ENCODE measurements at regions not wholly inside any gene's neighbourhood (a gene's known extent, or its start where the extent isn't known, plus 50 kb on each side); places are given as distances from the start of the nearest gene placed in this dataset.

DNA sequence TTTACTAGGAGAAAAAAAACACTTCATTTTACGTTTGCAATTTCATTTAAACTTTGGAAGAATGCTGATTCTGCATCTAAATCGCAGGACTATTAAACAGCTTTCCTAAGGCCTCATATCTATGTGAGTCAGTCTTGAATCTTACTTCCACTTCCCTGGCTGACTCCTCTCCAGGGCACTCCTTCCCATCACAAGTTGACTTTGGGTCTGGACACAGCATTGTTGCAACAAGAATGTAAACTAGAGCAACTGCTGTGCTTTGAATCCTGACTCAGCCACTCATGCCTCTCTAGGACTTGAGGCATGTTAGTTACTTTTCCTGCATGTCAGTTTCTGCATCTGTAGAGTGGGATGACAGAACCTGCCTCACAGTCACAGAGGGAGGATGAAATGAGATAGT, 413.8 kb downstream of the FAT4 start:
- Mint-ChIP-seq H3K27ac (no peak overlapping the region), H3K4me1 (no peaks in the 10 kb centered on the region), H3K27me3 (no peaks in the 10 kb centered on the region), H3K4me3 (no peak overlapping the region), H3K9me3 (peaks cover 3 to 4% of the 10 kb centered on the region in 2 donors), H3K36me3 (no peaks in the 10 kb centered on the region)
- DNase-seq: no peak
- no peak for ATAC-seq (replicated peaks)

DNA sequence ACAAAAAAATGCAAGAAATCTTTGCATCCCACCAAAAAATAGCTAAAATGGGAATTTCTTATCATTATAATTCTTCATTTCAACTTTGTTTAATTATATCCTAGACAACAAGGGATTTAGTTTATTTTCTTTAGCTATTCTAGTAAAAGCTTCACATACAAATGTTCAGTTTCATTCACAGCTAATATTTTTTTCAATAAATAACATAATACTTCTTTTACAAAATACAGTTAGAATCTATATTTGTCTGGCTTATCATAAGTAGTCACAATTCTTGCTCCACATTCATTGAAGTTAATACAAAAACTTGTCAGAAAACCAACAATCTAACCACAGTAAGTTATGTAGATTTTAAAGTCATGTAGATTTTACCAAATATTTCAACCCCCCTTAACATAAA, 414.4 kb downstream of the FAT4 start:
- H3K27me3 Mint-ChIP-seq: no peaks in the 10 kb centered on the region
- ATAC-seq (replicated peaks) (no peak), DNase-seq (no peak)
- no peak overlapping the region for H3K4me3 Mint-ChIP-seq
- peaks cover 3 to 4% of the 10 kb centered on the region in 2 donors for H3K9me3 Mint-ChIP-seq
- no peaks in the 10 kb centered on the region for H3K4me1 Mint-ChIP-seq
- H3K27ac Mint-ChIP-seq: no peak overlapping the region
- no peaks in the 10 kb centered on the region for H3K36me3 Mint-ChIP-seq

DNA sequence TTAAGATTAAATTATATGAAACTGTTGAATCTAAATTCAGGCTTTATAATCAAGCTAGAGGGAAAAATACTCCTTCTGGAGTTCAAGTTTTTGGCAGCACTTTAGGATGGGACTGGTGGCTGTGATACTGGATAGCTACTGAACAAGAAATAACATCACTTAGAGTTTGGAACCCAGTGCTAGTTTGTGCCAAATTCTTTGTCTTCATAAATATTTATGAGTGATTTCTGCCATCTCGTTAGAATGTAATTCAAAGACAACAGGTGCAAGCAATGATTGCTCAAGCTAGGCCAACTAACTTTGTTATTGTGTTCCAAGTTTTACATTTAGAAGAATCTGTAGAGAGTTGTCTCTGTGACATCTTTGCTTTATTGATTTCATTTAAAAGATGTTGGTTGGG, 417.9 kb downstream of the FAT4 start:
- Mint-ChIP-seq H3K9me3 (peaks cover 4 to 5% of the 10 kb centered on the region in 2 donors), H3K4me3 (no peak overlapping the region), H3K27me3 (no peaks in the 10 kb centered on the region), H3K4me1 (no peaks in the 10 kb centered on the region), H3K36me3 (no peaks in the 10 kb centered on the region), H3K27ac (no peak overlapping the region)
- DNase-seq (no peak), ATAC-seq (replicated peaks) (no peak)

DNA sequence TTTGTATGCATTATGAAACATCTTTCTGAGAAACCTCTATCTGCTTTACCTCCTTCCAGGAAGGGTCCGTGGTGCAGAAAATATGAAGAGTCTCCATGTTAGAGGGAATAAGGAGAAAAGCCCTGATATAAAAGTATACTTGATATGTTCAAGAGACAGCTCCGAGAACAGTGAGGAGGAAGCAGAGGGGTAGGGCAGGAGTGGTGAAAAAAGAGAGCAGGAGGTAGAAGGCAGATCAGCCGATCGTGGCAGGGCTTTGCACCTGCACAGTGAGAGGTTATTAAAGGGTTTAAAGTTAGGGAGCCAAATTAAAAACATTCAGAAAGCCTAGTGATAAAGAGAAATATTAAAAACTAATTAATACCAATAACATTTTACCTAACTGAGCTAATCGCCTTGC, 419.7 kb downstream of the FAT4 start:
- ATAC-seq (replicated peaks) (no peak), DNase-seq (no peak)
- Mint-ChIP-seq H3K4me1 (no peaks in the 10 kb centered on the region), H3K27me3 (no peaks in the 10 kb centered on the region), H3K4me3 (no peak overlapping the region), H3K27ac (no peak overlapping the region), H3K36me3 (no peaks in the 10 kb centered on the region), H3K9me3 (peaks cover 4 to 5% of the 10 kb centered on the region in 2 donors)

DNA sequence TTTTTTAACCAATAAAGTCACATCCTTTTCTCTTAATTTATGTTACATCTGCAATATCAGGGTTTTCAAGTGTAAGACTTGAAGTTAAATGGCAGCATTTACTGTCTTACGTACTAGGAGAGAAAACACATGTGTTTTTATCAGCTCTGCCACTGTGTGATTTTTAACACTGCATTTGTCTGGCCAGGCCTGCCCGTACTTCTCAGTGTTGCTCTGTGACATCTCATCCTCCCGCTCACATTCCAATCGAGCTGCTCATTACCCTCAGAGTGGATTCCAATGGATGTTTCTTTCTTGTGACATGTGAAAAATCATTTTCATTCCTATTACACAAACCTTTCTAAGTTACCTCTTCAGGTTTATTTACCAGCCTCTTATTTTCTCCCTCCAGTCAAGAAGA, 420.3 kb downstream of the FAT4 start:
- DNase-seq (no peak), ATAC-seq (replicated peaks) (no peak)
- Mint-ChIP-seq H3K9me3 (peaks cover 3 to 4% of the 10 kb centered on the region in 2 donors), H3K36me3 (no peaks in the 10 kb centered on the region), H3K27me3 (no peaks in the 10 kb centered on the region), H3K4me1 (no peaks in the 10 kb centered on the region), H3K4me3 (no peak overlapping the region), H3K27ac (no peak overlapping the region)

DNA sequence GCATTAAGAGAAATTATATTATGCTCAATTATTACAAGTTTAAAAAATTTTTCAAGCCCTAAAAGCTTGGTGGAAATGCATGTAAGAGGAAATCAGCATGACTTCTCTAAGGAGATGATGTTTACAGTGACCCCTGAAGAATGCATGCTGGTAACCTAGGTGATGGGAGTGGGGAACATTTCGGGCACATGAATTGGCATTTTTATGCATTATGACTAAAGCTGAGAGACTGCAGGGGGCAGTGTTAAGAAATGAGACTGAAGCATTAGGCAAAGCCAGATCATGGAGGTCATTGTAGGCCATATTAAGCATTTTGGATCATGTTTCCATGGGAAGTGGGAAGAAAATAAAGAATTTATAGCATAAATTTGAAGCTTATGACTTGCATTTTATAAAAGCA, 421.3 kb downstream of the FAT4 start:
- no peak overlapping the region for H3K4me3 Mint-ChIP-seq
- no peaks in the 10 kb centered on the region for H3K27me3 Mint-ChIP-seq
- H3K27ac Mint-ChIP-seq: no peak overlapping the region
- ATAC-seq (replicated peaks) (no peak), DNase-seq (no peak)
- no peaks in the 10 kb centered on the region for H3K36me3 Mint-ChIP-seq
- no peaks in the 10 kb centered on the region for H3K4me1 Mint-ChIP-seq
- peaks cover 3 to 4% of the 10 kb centered on the region in 2 donors for H3K9me3 Mint-ChIP-seq

DNA sequence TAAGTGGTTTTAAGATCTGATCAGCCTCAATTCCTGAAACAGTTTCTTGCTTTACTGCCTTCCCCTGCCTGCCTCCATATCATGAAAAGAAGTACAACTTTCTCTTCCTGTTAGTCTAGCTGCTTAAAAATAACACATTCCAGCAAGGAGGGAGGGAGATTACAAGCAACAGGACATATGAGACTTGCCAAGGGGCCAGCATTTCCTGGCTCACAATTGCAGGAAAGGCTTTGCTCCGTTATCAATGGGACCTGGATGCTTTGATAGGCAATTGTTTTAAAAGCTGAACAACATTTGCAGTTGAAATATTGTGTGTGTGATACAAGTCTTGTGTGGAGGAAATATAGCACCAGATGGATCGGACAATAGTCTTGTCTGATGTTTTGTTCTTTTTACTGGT, 425.0 kb downstream of the FAT4 start:
- Mint-ChIP-seq H3K4me1 (no peaks in the 10 kb centered on the region), H3K4me3 (no peak overlapping the region), H3K36me3 (no peaks in the 10 kb centered on the region), H3K27ac (no peak overlapping the region), H3K27me3 (no peaks in the 10 kb centered on the region), H3K9me3 (peaks cover 3 to 4% of the 10 kb centered on the region in 2 donors)
- ATAC-seq (replicated peaks) (no peak), DNase-seq (no peak)

DNA sequence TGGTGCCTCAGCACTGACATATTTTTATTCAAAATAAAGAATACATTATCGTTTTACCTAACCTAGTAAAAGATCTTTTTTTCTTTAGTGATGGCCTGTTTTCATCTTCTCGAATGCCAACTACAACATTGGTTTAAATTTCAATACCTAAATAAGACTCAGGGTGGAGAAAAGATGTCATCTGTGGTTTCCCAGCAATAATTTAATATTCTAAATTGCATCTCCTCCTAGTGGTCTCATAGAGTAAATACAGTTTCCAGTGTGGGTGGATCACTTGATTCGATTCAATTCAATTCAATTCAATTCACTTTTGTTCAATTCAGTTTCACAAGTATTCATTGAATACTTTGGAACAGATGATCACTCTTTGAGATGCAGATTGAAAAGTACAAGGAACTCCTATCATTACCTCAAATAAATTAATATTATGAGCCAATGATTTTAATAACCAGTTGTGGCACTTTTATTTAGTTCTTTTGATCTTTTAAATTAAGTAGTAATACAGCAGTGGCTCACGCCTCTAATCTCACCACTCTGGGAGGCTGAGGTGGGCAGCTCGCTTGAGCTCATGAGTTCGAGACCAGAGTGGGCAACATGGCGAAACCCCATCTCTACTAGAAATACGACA, 427.2 kb downstream of the FAT4 start:
- Mint-ChIP-seq H3K9me3 (peaks cover 2 to 3% of the 10 kb centered on the region in 2 donors), H3K4me1 (no peaks in the 10 kb centered on the region), H3K36me3 (no peaks in the 10 kb centered on the region), H3K27me3 (no peaks in the 10 kb centered on the region), H3K27ac (no peak overlapping the region), H3K4me3 (no peak overlapping the region)
- DNase-seq (no peak), ATAC-seq (replicated peaks) (no peak)

DNA sequence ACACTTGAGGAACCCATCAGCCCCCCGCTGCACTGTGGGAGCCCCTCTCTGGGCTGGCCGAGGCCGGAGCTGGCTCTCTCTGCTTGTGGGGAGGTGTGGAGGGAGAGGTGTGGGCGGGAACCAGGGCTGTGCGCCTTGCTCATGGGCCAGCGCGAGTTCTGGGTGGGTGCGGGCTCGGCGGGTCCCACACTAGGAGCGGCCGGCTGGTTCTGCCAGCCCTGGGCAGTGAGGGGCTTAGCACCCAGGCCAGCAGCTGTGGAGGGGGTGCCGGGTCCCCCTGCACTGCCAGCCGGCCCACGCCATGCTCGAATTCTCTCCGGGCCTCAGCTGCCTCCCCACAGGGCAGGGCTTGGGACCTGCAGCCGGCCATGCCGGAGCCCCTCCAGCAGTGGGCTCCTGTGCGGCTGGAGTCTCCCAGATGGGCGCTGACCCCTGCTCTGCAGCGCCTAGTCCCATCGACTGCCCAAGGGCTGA, 430.2 kb downstream of the FAT4 start:
- Mint-ChIP-seq H3K27ac (no peak overlapping the region), H3K27me3 (no peaks in the 10 kb centered on the region), H3K9me3 (peaks cover 4 to 11% of the 10 kb centered on the region in 2 donors), H3K4me3 (no peak overlapping the region), H3K4me1 (no peaks in the 10 kb centered on the region), H3K36me3 (no peaks in the 10 kb centered on the region)
- DNase-seq (no peak), ATAC-seq (replicated peaks) (no peak)

DNA sequence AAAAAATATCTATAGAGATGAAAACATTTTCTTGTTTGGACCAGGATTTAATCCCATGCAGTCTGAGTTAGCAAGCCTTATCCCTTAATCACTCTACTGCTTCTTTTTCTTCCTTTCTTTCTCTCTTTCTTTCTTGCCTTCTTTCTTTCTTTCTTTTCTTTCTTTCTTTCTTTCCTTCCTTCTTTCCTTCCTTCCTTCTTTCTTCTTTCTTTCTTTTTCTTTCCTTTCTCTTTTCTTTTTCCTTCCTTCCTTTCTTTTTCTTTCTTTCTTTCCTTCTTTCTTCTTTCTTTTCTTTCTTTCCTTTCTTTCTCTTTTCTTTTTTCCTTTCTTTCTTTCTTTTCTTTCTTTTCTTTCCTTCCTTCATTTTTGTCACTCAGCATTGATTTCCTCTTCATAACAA, 434.6 kb downstream of the FAT4 start:
- no peak for DNase-seq
- Mint-ChIP-seq H3K27ac (no peak overlapping the region), H3K9me3 (peaks cover 2 to 12% of the 10 kb centered on the region in 2 donors), H3K4me1 (no peaks in the 10 kb centered on the region), H3K4me3 (no peak overlapping the region), H3K36me3 (no peaks in the 10 kb centered on the region), H3K27me3 (no peaks in the 10 kb centered on the region)
- ATAC-seq (replicated peaks): no peak

DNA sequence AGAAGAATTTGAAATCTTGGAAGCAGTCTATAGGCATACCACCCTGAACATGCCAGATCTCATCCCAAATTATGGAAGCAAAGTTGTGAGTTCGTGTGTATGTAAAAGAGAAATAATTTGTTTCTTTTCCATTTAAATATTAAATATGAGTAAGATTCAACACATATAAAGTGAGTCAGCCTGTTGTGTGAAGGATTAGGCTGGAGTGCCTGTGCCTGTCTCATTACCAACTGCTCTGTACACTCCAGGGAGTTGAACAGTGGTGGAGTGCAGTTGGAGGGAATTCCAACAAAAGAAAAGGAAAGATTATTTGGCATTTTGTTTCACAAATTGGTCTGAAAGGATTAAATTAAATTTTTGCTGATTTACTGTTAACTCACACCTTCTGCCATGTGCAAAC, 435.6 kb downstream of the FAT4 start:
- ATAC-seq (replicated peaks) (no peak), DNase-seq (no peak)
- Mint-ChIP-seq H3K27ac (no peak overlapping the region), H3K9me3 (peaks cover 2 to 12% of the 10 kb centered on the region in 2 donors), H3K36me3 (no peaks in the 10 kb centered on the region), H3K4me1 (no peaks in the 10 kb centered on the region), H3K4me3 (no peak overlapping the region), H3K27me3 (no peaks in the 10 kb centered on the region)

DNA sequence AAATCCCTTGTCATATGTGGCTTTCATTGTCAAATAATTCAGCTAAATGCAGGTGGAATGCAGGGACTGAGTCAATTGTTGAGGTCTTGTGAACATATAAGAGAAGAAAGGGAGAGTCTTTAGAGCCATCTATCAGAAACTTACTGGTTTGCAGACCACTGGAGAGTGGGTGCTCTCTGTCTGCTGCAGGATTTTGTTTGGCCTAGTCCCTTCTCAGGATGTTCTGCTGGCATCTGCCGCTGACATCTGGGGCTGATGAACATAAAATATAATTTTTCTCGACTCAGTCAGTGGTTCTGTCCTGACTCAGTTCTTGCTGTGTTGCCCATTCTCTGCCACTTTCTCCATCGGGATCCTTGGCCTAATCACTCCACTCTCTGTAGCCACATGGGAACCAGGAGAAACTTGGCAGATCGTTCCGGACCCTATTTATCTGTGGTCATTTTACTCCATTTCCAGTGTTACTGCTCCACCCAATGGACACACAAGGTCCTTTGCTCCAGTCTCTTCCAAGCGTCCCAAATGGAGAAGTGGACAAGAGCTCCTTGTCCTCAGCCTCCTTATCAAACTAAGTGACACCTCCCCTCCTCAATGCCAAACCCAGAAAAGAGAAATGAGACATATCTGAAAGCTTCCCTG, 436.2 kb downstream of the FAT4 start:
- Mint-ChIP-seq H3K27me3 (no peaks in the 10 kb centered on the region), H3K36me3 (no peaks in the 10 kb centered on the region), H3K4me1 (no peaks in the 10 kb centered on the region), H3K27ac (no peak overlapping the region), H3K9me3 (peaks cover 2 to 12% of the 10 kb centered on the region in 2 donors), H3K4me3 (no peak overlapping the region)
- DNase-seq (no peak), ATAC-seq (replicated peaks) (no peak)

DNA sequence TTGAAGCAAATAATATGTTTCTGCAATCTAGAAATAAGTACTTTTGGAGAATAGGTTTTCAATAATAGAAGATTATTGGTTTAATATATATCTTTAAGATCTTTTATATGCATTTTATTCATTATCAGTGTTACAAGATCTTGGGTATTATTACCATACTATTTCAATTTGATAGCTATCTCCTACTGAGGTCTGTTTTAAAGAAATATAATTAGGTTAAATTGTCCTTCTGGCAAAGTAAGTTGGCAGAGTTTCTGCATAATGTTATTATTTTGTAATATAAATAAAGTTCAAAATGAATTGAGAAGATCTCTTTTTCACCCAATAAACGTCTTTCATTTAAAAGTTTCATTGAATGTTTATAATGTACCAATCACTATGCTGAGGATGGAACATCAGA, 443.7 kb downstream of the FAT4 start:
- ATAC-seq (replicated peaks) (no peak), DNase-seq (no peak)
- no peak overlapping the region for H3K27ac Mint-ChIP-seq
- H3K4me3 Mint-ChIP-seq: no peak overlapping the region
- H3K27me3 Mint-ChIP-seq: no peaks in the 10 kb centered on the region
- H3K9me3 Mint-ChIP-seq: no peaks in the 10 kb centered on the region
- H3K4me1 Mint-ChIP-seq: no peaks in the 10 kb centered on the region
- no peaks in the 10 kb centered on the region for H3K36me3 Mint-ChIP-seq

DNA sequence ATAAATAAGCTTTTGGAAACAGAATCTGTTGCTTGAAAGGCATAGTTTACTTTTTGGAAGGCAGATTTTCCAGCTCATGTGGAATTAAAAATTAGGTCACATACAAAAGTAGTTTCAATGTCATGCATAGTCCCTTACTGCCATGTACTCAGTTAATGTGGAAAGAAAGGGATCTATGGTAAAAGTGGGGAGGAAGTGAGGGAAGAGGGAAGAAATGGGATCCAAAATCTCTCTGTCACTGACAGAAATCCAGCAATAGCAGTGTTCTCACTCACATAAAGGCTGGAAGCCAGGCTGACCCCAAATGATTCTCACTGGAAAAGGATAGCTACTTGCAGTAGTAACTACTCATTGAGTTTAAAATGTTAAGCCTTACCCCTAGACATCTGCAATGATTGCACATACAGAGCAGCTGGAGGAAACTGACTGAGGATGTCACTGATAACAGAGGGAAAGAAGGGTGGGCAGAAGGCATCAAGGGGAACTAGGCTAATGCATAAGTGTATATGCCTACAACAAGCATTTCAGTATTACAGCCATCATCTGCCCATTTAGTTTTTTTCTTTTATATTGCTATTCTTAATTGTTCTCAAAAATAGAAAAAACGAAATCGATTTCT, 445.6 kb downstream of the FAT4 start:
- ATAC-seq (replicated peaks) (no peak), DNase-seq (no peak)
- no peak overlapping the region for H3K4me3 Mint-ChIP-seq
- H3K27me3 Mint-ChIP-seq: no peaks in the 10 kb centered on the region
- no peaks in the 10 kb centered on the region for H3K9me3 Mint-ChIP-seq
- H3K4me1 Mint-ChIP-seq: no peaks in the 10 kb centered on the region
- no peak overlapping the region for H3K27ac Mint-ChIP-seq
- H3K36me3 Mint-ChIP-seq: no peaks in the 10 kb centered on the region

DNA sequence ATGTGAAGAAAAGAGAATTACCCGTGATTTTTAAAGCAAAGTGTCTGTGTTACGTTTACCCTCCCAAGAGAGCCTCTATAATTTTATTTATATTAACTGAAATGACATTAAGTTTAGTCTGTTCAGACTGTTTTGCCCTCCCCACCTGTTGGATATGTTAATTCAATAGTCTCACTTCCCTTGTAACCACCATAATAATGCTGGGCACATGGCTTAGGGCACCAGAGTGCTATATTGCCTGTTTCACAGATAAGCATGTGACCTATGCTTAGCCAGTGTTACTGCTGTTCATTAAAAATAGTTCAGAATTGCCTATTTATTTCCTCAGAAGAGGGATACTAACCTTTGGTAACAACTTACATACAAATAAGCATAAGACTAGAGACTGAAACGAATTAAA, 446.2 kb downstream of the FAT4 start:
- ATAC-seq (replicated peaks): no peak

More for the DNA sequence above, 446.2 kb downstream of the FAT4 start:
- DNase-seq: no peak
- Mint-ChIP-seq H3K27ac (no peak overlapping the region), H3K9me3 (no peaks in the 10 kb centered on the region), H3K27me3 (no peaks in the 10 kb centered on the region), H3K36me3 (no peaks in the 10 kb centered on the region), H3K4me1 (no peaks in the 10 kb centered on the region), H3K4me3 (no peak overlapping the region)
